Astrocyte (in vitro differentiated cells and primary cell): ENCODE measurements at regions not wholly inside any gene's neighbourhood (a gene's known extent, or its start where the extent isn't known, plus 50 kb on each side); places are given as distances from the start of the nearest gene placed in this dataset.
A peak's percentile ranks its signal among the peaks of the same experiment; 100 is the strongest.

Source experiments
- DNase-seq: peaks from one replicate; pipeline ENCODE4 v3.0.0-alpha.2; 2010; ENCODE audit warnings: low read depth
- FAIRE-seq: peaks from 2 replicates; lab custom pipeline; 2011; peaks lifted over from hg19 to GRCh38; lab: Jason Lieb, UNC
- H2AFZ ChIP-seq: 2 replicates; pipeline ENCODE4 v1.6.0; 2012; ENCODE audit warnings: low read depth, low read length, inconsistent platforms
- H3K27ac ChIP-seq: 2 replicates; pipeline ENCODE4 v1.5.1; 2011; ENCODE audit warnings: low read depth, low read length, inconsistent platforms
- H3K27me3 ChIP-seq: 2 replicates; pipeline ENCODE4 v1.6.0; 2011; ENCODE audit warnings: low read length, inconsistent platforms; ENCODE audit not compliant: insufficient read depth
- H3K36me3 ChIP-seq: 2 replicates; pipeline ENCODE4 v1.5.1; 2011; ENCODE audit warnings: low read length, inconsistent platforms; ENCODE audit not compliant: insufficient read depth
- H3K4me1 ChIP-seq: 2 replicates; pipeline ENCODE4 v1.5.1; 2011; ENCODE audit warnings: low read length, inconsistent platforms; ENCODE audit not compliant: insufficient read depth
- H3K4me2 ChIP-seq: 2 replicates; pipeline ENCODE4 v1.6.0; 2012; ENCODE audit warnings: low read length, inconsistent platforms
- H3K4me3 ChIP-seq: 2 replicates; pipeline ENCODE4 v1.5.1; 2011; ENCODE audit warnings: low read depth, mild to moderate bottlenecking, low read length, inconsistent platforms; ENCODE audit not compliant: insufficient read depth
- H3K79me2 ChIP-seq: 2 replicates; pipeline ENCODE4 v1.6.0; 2012; ENCODE audit warnings: mild to moderate bottlenecking, low read length, inconsistent platforms; ENCODE audit not compliant: insufficient read depth
- H3K9ac ChIP-seq: 2 replicates; pipeline ENCODE4 v1.6.0; 2012; ENCODE audit warnings: mild to moderate bottlenecking, low read length, inconsistent platforms
- H3K9me3 ChIP-seq: 2 replicates; pipeline ENCODE4 v1.5.1; 2012; ENCODE audit warnings: low read depth, mild to moderate bottlenecking, low read length, inconsistent platforms; ENCODE audit not compliant: insufficient read depth
- H4K20me1 ChIP-seq: 2 replicates; pipeline ENCODE4 v1.6.0; 2012; ENCODE audit warnings: low read length, inconsistent platforms; ENCODE audit not compliant: insufficient read depth
- H3K27ac Mint-ChIP-seq: one replicate; pipeline ENCODE4 v1.8.0; 2021; ENCODE audit warnings: mild to moderate bottlenecking, mixed read lengths; ENCODE audit not compliant: unreplicated experiment
- H3K27me3 Mint-ChIP-seq: one replicate; pipeline ENCODE4 v1.8.0; 2021; ENCODE audit warnings: low read depth, mixed read lengths; ENCODE audit not compliant: unreplicated experiment
- H3K36me3 Mint-ChIP-seq: one replicate; pipeline ENCODE4 v1.8.0; 2021; ENCODE audit warnings: low read depth, mixed read lengths; ENCODE audit not compliant: unreplicated experiment
- H3K4me1 Mint-ChIP-seq: one replicate; pipeline ENCODE4 v1.8.0; 2021; ENCODE audit warnings: low read depth, mixed read lengths; ENCODE audit not compliant: unreplicated experiment
- H3K4me3 Mint-ChIP-seq: one replicate; pipeline ENCODE4 v1.8.0; 2021; ENCODE audit warnings: mild to moderate bottlenecking, moderate library complexity, mixed read lengths; ENCODE audit not compliant: unreplicated experiment
- H3K9me3 Mint-ChIP-seq: one replicate; pipeline ENCODE4 v1.8.0; 2021; ENCODE audit warnings: mild to moderate bottlenecking, mixed read lengths; ENCODE audit not compliant: unreplicated experiment
- CTCF ChIP-seq: IDR thresholded peaks from 2 replicates; pipeline ENCODE4 v1.5.1; 2011; ENCODE audit warnings: low read depth, mild to moderate bottlenecking, inconsistent platforms, low read length, moderate library complexity; ENCODE audit not compliant: insufficient read depth
- EZH2 ChIP-seq: IDR thresholded peaks from 2 replicates; pipeline ENCODE4 v1.6.1; 2012; ENCODE audit warnings: mild to moderate bottlenecking, low read length, inconsistent platforms; ENCODE audit not compliant: insufficient read depth

GRCh38 chr5:171555160-171555559, 135.7 kb downstream of the FGF18 start:
- Histone ChIP-seq H3K9ac (no peak overlapping the region), H3K4me2 (no peak overlapping the region), H3K4me1 (no peaks in the 10 kb centered on the region), H3K27me3 (peaks cover 4% of the 10 kb centered on the region), H2AFZ (no peak overlapping the region), H4K20me1 (no peaks in the 10 kb centered on the region), H3K27ac (no peak overlapping the region), H3K4me3 (no peak overlapping the region), H3K79me2 (no peaks in the 10 kb centered on the region), H3K36me3 (no peaks in the 10 kb centered on the region), H3K9me3 (no peaks in the 10 kb centered on the region)
- no peaks in the 10 kb centered on the region for H3K36me3 Mint-ChIP-seq
- FAIRE-seq (no peak), DNase-seq (no peak)
- H3K27me3 Mint-ChIP-seq, result peaks cover 26% of the 10 kb centered on the region
- H3K4me3 Mint-ChIP-seq, result no peak overlapping the region
- H3K9me3 Mint-ChIP-seq, result peaks cover 8% of the 10 kb centered on the region
- no peak for TF ChIP-seq CTCF
- no peak for TF ChIP-seq EZH2
- H3K4me1 Mint-ChIP-seq, result no peaks in the 10 kb centered on the region
- no peak overlapping the region for H3K27ac Mint-ChIP-seq

- H3K4me1 ChIP-seq, result no peaks in the 10 kb centered on the region
- H3K4me2 ChIP-seq, result no peak overlapping the region
- H3K27me3 ChIP-seq, result no peaks in the 10 kb centered on the region
- Mint-ChIP-seq H3K9me3 (peaks cover 5% of the 10 kb centered on the region), H3K27ac (no peak overlapping the region), H3K4me1 (no peaks in the 10 kb centered on the region), H3K27me3 (no peaks in the 10 kb centered on the region), H3K36me3 (no peaks in the 10 kb centered on the region), H3K4me3 (no peak overlapping the region)
- no peak for TF ChIP-seq CTCF
- TF ChIP-seq EZH2, result no peak
- H3K4me3 ChIP-seq, result no peak overlapping the region
- DNase-seq (peak; percentile 14), FAIRE-seq (no peak)
- no peaks in the 10 kb centered on the region for H3K36me3 ChIP-seq
- no peaks in the 10 kb centered on the region for H3K9me3 ChIP-seq
- H3K9ac ChIP-seq, result no peak overlapping the region
- no peaks in the 10 kb centered on the region for H4K20me1 ChIP-seq
- no peak overlapping the region for H2AFZ ChIP-seq
- no peak overlapping the region for H3K27ac ChIP-seq
- no peaks in the 10 kb centered on the region for H3K79me2 ChIP-seq
Measured at GRCh38 chr5:171562822-171563221, 143.4 kb downstream of the FGF18 start.

- peaks cover 2% of the 10 kb centered on the region for H3K9me3 Mint-ChIP-seq
- H3K79me2 ChIP-seq, result no peaks in the 10 kb centered on the region
- FAIRE-seq, result no peak
- H3K27ac ChIP-seq, result no peak overlapping the region
- no peak overlapping the region for H3K27ac Mint-ChIP-seq
- H3K36me3 Mint-ChIP-seq, result no peaks in the 10 kb centered on the region
- H4K20me1 ChIP-seq, result no peaks in the 10 kb centered on the region
- TF ChIP-seq CTCF, result no peak
- TF ChIP-seq EZH2, result no peak
- no peaks in the 10 kb centered on the region for H3K9me3 ChIP-seq
- DNase-seq, result no peak
- H3K4me2 ChIP-seq, result no peak overlapping the region
- H3K4me3 ChIP-seq, result no peak overlapping the region
- no peaks in the 10 kb centered on the region for H3K27me3 ChIP-seq
- peaks cover 14% of the 10 kb centered on the region for H3K4me1 Mint-ChIP-seq
- H3K4me1 ChIP-seq, result no peaks in the 10 kb centered on the region
- H3K36me3 ChIP-seq, result no peaks in the 10 kb centered on the region
- H3K9ac ChIP-seq, result no peak overlapping the region
- H3K27me3 Mint-ChIP-seq, result no peaks in the 10 kb centered on the region
- no peak overlapping the region for H2AFZ ChIP-seq
- H3K4me3 Mint-ChIP-seq, result no peak overlapping the region
Measured at GRCh38 chr5:171568389-171568788, 148.9 kb downstream of the FGF18 start.
